NOMO-1 treated with dmso at 0.1 percent for 144 hours (cell line): ENCODE measurements at regions not wholly inside any gene's neighbourhood (a gene's known extent, or its start where the extent isn't known, plus 50 kb on each side); places are given as distances from the start of the nearest gene placed in this dataset.
A peak's percentile ranks its signal among the peaks of the same experiment; 100 is the strongest.
"Not testable (repeated sequence)": the region's sequence is repeated elsewhere in the genome, so short reads cannot be mapped to it uniquely, and the experiment has no call there.

Source experiments
- DNase-seq: peaks from one replicate; lab custom pipeline; 2025; ENCODE audit not compliant: unreplicated experiment; lab: John Stamatoyannopoulos, UW

- no peak for DNase-seq
Measured at GRCh38 chr7:24127930-24128329, 156.1 kb upstream of the NPY start.

- no peak for DNase-seq
Measured at GRCh38 chr7:24129597-24129996, 154.4 kb upstream of the NPY start.

- no peak for DNase-seq
Measured at GRCh38 chr7:24130631-24131030, 153.4 kb upstream of the NPY start.

- DNase-seq: no peak
Measured at GRCh38 chr7:24133691-24134090, 150.3 kb upstream of the NPY start.

GRCh38 chr7:24134535-24134934 lies 149.5 kb upstream of the NPY start:
- no peak for DNase-seq

GRCh38 chr7:24135003-24135817 lies 148.8 kb upstream of the NPY start:
- DNase-seq: no peak

GRCh38 chr7:24137338-24137737 lies 146.7 kb upstream of the NPY start:
- no peak for DNase-seq

- no peak for DNase-seq
Measured at GRCh38 chr7:24138343-24138742, 145.6 kb upstream of the NPY start.

GRCh38 chr7:24140001-24140400 lies 144.0 kb upstream of the NPY start:
- no peak for DNase-seq

- no peak for DNase-seq
Measured at GRCh38 chr7:24141874-24142509, 142.0 kb upstream of the NPY start.

- DNase-seq: no peak
Measured at GRCh38 chr7:24143547-24143946, 140.4 kb upstream of the NPY start.

GRCh38 chr7:24151944-24152343 lies 132.0 kb upstream of the NPY start:
- no peak for DNase-seq

GRCh38 chr7:24152356-24152755 lies 131.6 kb upstream of the NPY start:
- DNase-seq: no peak

- DNase-seq: no peak
Measured at GRCh38 chr7:24152877-24153472, 131.0 kb upstream of the NPY start.

GRCh38 chr7:24157666-24158065 lies 126.3 kb upstream of the NPY start:
- DNase-seq: no peak

GRCh38 chr7:24158975-24159374 lies 125.0 kb upstream of the NPY start:
- DNase-seq: no peak

GRCh38 chr7:24164401-24164800 lies 119.6 kb upstream of the NPY start:
- DNase-seq: no peak

GRCh38 chr7:24169077-24169624 lies 114.8 kb upstream of the NPY start:
- peak; percentile 32 for DNase-seq

GRCh38 chr7:24171951-24172350 lies 112.0 kb upstream of the NPY start:
- not testable (repeated sequence) for DNase-seq

GRCh38 chr7:24172856-24173255 lies 111.1 kb upstream of the NPY start:
- no peak for DNase-seq

GRCh38 chr7:24175603-24176002 lies 108.4 kb upstream of the NPY start:
- DNase-seq: no peak
